Fibroblast of villous mesenchyme (primary cell): ENCODE measurements at regions not wholly inside any gene's neighbourhood (a gene's known extent, or its start where the extent isn't known, plus 50 kb on each side); places are given as distances from the start of the nearest gene placed in this dataset.

Experiments
- DNase-seq: peaks from one replicate; pipeline ENCODE4 v3.0.0-alpha.2; 2010; ENCODE audit warnings: low read depth
- H3K4me3 ChIP-seq: 2 replicates; pipeline ENCODE4 v1.5.1; 2011; ENCODE audit warnings: low read depth, mild to moderate bottlenecking, low read length
- TF ChIP-seq, protein P1 (sequence below): IDR thresholded peaks from 2 replicates; pipeline ENCODE4 v1.5.1; 2012; ENCODE audit warnings: low read depth, mild to moderate bottlenecking, low read length; ENCODE audit not compliant: insufficient read depth

DNA sequence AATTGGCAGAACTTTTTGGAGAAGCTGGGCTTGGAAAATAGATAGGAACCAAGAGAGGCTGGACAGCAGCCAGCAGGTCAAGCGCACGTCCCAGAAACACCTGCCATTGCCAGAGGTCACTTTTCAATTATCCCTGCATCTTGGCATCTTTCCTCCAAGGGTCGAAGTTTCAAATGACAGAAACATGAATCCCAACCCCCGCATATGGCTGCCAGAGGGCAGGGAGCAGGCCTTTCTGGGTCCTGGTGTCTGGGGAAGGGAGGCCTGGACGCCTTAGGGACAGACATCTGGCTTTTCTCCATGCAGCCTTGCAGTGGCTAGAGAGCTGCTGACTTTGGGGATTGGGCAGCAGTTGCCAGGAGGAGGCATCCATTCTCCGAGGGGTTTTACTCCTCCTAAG, 164.5 kb upstream of the TPM1 start:
- TF ChIP-seq, protein P1, sequence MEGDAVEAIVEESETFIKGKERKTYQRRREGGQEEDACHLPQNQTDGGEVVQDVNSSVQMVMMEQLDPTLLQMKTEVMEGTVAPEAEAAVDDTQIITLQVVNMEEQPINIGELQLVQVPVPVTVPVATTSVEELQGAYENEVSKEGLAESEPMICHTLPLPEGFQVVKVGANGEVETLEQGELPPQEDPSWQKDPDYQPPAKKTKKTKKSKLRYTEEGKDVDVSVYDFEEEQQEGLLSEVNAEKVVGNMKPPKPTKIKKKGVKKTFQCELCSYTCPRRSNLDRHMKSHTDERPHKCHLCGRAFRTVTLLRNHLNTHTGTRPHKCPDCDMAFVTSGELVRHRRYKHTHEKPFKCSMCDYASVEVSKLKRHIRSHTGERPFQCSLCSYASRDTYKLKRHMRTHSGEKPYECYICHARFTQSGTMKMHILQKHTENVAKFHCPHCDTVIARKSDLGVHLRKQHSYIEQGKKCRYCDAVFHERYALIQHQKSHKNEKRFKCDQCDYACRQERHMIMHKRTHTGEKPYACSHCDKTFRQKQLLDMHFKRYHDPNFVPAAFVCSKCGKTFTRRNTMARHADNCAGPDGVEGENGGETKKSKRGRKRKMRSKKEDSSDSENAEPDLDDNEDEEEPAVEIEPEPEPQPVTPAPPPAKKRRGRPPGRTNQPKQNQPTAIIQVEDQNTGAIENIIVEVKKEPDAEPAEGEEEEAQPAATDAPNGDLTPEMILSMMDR = no peak

DNA sequence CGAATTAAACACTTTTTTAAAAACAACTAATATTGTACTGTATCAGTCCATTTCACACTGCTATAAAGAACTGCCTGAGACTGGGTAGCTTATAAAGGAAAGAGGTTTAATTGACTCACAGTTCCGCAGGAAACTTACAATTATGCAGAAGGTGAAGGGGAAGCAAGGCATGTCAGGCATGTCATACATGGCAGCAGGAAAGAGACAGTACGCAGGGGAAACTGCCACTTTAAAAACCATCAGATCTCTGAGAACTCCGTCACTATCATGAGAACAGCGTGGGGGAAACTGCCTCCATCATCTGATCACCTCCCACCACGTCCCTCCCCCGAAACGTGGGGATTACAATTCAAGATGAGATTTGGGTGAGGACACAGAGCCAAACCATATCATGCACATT, 162.8 kb upstream of the TPM1 start:
- no peak overlapping the region for H3K4me3 ChIP-seq
- no peak for DNase-seq
- TF ChIP-seq, protein P1 = no peak

More for the DNA sequence above, 164.5 kb upstream of the TPM1 start:
- DNase-seq = no peak
- H3K4me3 ChIP-seq = no peak overlapping the region

DNA sequence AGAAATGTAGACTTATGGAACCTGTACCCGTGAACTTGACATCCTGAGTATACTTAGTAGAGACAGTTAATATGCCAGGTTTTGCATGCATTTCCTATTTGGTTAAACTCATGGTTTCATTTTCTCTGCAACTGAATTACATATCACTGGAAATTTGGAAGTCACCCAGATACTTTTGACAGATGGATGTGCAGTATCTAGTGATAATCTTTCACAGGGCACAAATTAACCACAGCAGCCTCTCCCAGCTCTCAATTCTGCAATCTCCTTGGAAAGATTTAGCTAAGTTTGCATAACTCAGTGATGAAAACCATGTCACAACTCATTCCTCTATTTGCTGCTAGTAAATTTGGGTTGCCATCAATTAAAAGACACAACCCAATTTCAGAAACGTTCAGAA, 162.3 kb upstream of the TPM1 start:
- H3K4me3 ChIP-seq = no peak overlapping the region
- TF ChIP-seq, protein P1 = no peak
- DNase-seq = peak; percentile 91

DNA sequence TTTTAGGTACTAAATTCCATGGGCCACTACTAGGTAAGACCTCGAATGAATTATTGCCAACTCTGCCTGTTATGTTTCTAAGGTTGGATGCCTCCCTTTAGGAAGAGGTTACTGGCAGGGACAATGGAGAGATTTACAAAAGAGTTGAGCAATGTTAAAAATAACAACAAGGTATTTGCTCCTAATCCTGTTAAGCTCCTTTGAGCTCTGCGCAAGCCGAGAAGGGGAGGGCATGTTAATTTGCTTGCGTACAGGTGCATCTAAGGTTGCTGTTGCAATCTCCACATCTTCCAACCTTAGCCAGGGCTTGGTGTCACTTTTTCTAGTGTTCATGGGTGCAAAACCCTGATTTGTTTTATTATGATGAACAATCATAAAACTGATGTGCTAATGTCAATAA, 161.5 kb upstream of the TPM1 start:
- H3K4me3 ChIP-seq = no peak overlapping the region
- DNase-seq = no peak
- TF ChIP-seq, protein P1 = no peak

DNA sequence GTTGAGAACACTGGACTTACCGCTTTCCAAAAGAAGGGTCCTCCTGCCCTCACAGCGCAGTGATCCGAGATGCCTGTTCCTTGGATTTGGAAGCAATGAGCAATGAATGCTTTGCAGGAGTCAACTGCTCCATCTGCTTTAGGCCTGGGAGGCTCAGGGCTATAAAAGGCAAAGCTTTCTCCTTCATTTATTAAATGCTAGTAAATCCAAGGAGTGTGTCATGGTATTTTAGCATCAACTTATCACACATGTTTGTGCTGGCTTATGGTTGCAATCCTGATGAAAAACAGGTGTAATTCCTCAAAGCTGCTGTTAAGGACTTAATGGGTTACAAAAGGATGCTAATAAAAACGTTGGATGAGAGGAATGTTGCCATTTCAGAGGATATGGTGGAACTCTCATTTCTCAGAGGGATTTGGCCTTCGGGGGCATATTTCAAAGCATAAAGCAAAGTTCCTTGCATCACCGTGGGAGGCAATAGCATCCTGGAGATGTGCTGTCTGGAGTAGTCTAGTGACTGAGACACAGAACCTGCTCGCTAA, 158.5 kb upstream of the TPM1 start:
- DNase-seq = peak; percentile 98
- H3K4me3 ChIP-seq = no peak overlapping the region
- TF ChIP-seq, protein P1 = peak; percentile 16

DNA sequence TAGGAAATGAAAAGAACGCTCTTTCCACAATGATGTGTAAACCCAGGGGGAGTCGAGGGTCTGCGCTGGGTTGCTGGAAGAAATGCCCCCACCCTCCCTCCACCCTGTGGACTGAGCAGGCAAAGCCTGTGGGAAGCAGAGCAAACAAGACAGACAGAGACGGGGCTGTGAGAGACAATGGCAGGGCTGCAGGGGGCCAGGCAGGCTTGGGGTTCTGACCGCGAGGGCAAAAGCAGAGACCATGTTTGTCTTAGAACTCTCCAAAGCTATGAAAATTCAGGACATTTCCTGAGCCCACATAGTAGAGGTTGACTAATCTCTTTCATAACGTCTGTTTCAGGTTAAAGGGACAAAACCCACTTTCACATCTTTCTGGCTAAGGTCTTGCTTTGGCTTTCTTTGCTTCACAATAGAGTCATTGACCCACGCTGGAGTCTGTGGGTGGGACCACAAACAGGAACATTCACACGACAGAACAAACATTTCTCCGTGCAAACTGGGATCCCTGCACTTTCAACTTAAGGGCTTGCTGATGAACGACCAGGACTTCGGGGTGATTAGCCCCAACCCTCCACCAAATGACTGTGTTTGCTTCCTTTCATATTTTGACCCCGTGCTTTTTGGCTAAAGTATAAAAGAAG, 156.0 kb upstream of the TPM1 start:
- DNase-seq = no peak
- H3K4me3 ChIP-seq = no peak overlapping the region
- TF ChIP-seq, protein P1 = no peak
